H9 (cell line): ENCODE measurements at regions not wholly inside any gene's neighbourhood (a gene's known extent, or its start where the extent isn't known, plus 50 kb on each side); places are given as distances from the start of the nearest gene placed in this dataset.

ENCODE experiments used
- DNase-seq: peaks from one replicate; pipeline ENCODE4 v3.0.0-alpha.2; 2017
- H2AFZ ChIP-seq: one replicate; pipeline ENCODE4 v1.6.1; 2013; ENCODE audit warnings: mild to moderate bottlenecking, low read length, control low read depth, moderate library complexity
- H2AK5ac ChIP-seq: 2 replicates; pipeline ENCODE4 v1.6.1; 2013; ENCODE audit warnings: low read length, control low read depth, mixed read lengths; ENCODE audit not compliant: insufficient read length
- H2BK120ac ChIP-seq: one replicate; pipeline ENCODE4 v1.6.1; 2013; ENCODE audit warnings: low read depth, mild to moderate bottlenecking, low read length, control low read depth, inconsistent platforms; ENCODE audit not compliant: poor library complexity, severe bottlenecking
- H2BK12ac ChIP-seq: 2 replicates; pipeline ENCODE4 v1.6.1; 2013; ENCODE audit warnings: low read length, control low read depth, mixed read lengths, low read depth; ENCODE audit not compliant: insufficient read length
- H2BK15ac ChIP-seq: 2 replicates; pipeline ENCODE4 v1.6.1; 2013; ENCODE audit warnings: low read depth, low read length, control low read depth
- H2BK20ac ChIP-seq: one replicate; pipeline ENCODE4 v1.6.1; 2013; ENCODE audit warnings: low read depth, mild to moderate bottlenecking, low read length, control low read depth, inconsistent platforms; ENCODE audit not compliant: poor library complexity, severe bottlenecking
- H2BK5ac ChIP-seq: 2 replicates; pipeline ENCODE4 v1.6.1; 2013; ENCODE audit warnings: low read length, control low read depth, mixed read lengths; ENCODE audit not compliant: insufficient read length
- H3K14ac ChIP-seq: 2 replicates; pipeline ENCODE4 v1.6.1; 2013; ENCODE audit warnings: low read length, control low read depth; ENCODE audit not compliant: insufficient read depth
- H3K18ac ChIP-seq: 2 replicates; pipeline ENCODE4 v1.6.1; 2013; ENCODE audit warnings: low read depth, mild to moderate bottlenecking, mixed read lengths, low read length, control low read depth; ENCODE audit not compliant: insufficient read length
- H3K23ac ChIP-seq: 2 replicates; pipeline ENCODE4 v1.6.1; 2013; ENCODE audit warnings: low read length, control low read depth, mixed read lengths, low read depth; ENCODE audit not compliant: insufficient read length
- H3K23me2 ChIP-seq: 2 replicates; pipeline ENCODE4 v1.6.1; 2013; ENCODE audit warnings: low read depth, mild to moderate bottlenecking, mixed read lengths, low read length, control low read depth; ENCODE audit not compliant: insufficient read length, poor library complexity, severe bottlenecking
- H3K27ac ChIP-seq: 2 replicates; pipeline ENCODE4 v1.5.1; 2013; ENCODE audit warnings: low read length, control low read depth, mixed read lengths, low read depth; ENCODE audit not compliant: insufficient read length
- H3K27me3 ChIP-seq: 2 replicates; pipeline ENCODE4 v1.6.1; 2013; ENCODE audit warnings: low read length, control low read depth, inconsistent platforms; ENCODE audit not compliant: insufficient read depth
- H3K4ac ChIP-seq: 2 replicates; pipeline ENCODE4 v1.6.1; 2013; ENCODE audit warnings: low read depth, mild to moderate bottlenecking, control low read depth, inconsistent platforms, low read length, moderate library complexity
- H3K4me1 ChIP-seq: 2 replicates; pipeline ENCODE4 v1.6.1; 2013; ENCODE audit warnings: low read length, control low read depth, inconsistent platforms; ENCODE audit not compliant: insufficient read depth
- H3K4me2 ChIP-seq: 2 replicates; pipeline ENCODE4 v1.6.1; 2013; ENCODE audit warnings: low read length, control low read depth, mixed read lengths; ENCODE audit not compliant: insufficient read length, insufficient read depth
- H3K56ac ChIP-seq: 2 replicates; pipeline ENCODE4 v1.6.1; 2013; ENCODE audit warnings: low read depth, mild to moderate bottlenecking, mixed read lengths, low read length, control low read depth; ENCODE audit not compliant: insufficient read length
- H3K79me1 ChIP-seq: 2 replicates; pipeline ENCODE4 v1.6.1; 2013; ENCODE audit warnings: low read depth, mild to moderate bottlenecking, moderate library complexity, low read length, control low read depth, inconsistent platforms; ENCODE audit not compliant: insufficient read depth, poor library complexity, severe bottlenecking
- H3K79me2 ChIP-seq: 2 replicates; pipeline ENCODE4 v1.6.1; 2013; ENCODE audit warnings: low read length, control low read depth, inconsistent platforms; ENCODE audit not compliant: insufficient read depth
- H3K9ac ChIP-seq: 2 replicates; pipeline ENCODE4 v1.6.1; 2013; ENCODE audit warnings: low read length, control low read depth, mixed read lengths; ENCODE audit not compliant: insufficient read length; ENCODE audit errors: extremely low read depth
- H3K9me3 ChIP-seq: one replicate; pipeline ENCODE4 v1.6.1; 2013; ENCODE audit warnings: low read depth, low read length, inconsistent platforms; ENCODE audit not compliant: control insufficient read depth
- H3T11ph ChIP-seq: one replicate; pipeline ENCODE4 v1.6.1; 2013; ENCODE audit warnings: mild to moderate bottlenecking, low read length, control low read depth, inconsistent platforms
- H4K20me1 ChIP-seq: one replicate; pipeline ENCODE4 v1.6.1; 2013; ENCODE audit not compliant: control insufficient read depth, insufficient read length, insufficient read depth
- H4K5ac ChIP-seq: 2 replicates; pipeline ENCODE4 v1.6.1; 2013; ENCODE audit warnings: low read depth, mild to moderate bottlenecking, mixed read lengths, low read length, control low read depth; ENCODE audit not compliant: insufficient read length
- H4K8ac ChIP-seq: replicated peaks from 2 replicates; pipeline ENCODE4 v1.6.1; 2013; ENCODE audit warnings: low read length, control low read depth, mixed read lengths, low read depth; ENCODE audit not compliant: insufficient read length
- H4K91ac ChIP-seq: 2 replicates; pipeline ENCODE4 v1.6.1; 2013; ENCODE audit warnings: low read depth, mild to moderate bottlenecking, moderate library complexity, mixed read lengths, low read length, control low read depth; ENCODE audit not compliant: insufficient read length
- H3K27ac Mint-ChIP-seq, 3 experiments: 2 replicates in 2 of 3; 3 replicates in 1 of 3; pipeline ENCODE4 v1.8.0; 2020 to 2021; ENCODE audit warnings: mixed read lengths in 3 of 3, mild to moderate bottlenecking in 1 of 3, moderate library complexity in 1 of 3
- H3K27me3 Mint-ChIP-seq: 2 replicates; pipeline ENCODE4 v1.8.0; 2021; ENCODE audit warnings: low read depth, mild to moderate bottlenecking, moderate library complexity, mixed read lengths
- H3K36me3 Mint-ChIP-seq, 3 experiments: 2 replicates in 2 of 3; 3 replicates in 1 of 3; pipeline ENCODE4 v1.8.0; 2020 to 2021; ENCODE audit warnings: low read depth in 3 of 3, mixed read lengths in 3 of 3; ENCODE audit not compliant: insufficient read depth in 1 of 3
- H3K4me1 Mint-ChIP-seq, 2 experiments: 2 replicates each; pipeline ENCODE4 v1.8.0; 2020; ENCODE audit warnings: mixed read lengths in 2 of 2
- H3K4me3 Mint-ChIP-seq, 2 experiments: 2 replicates in 1 of 2; 3 replicates in 1 of 2; pipeline ENCODE4 v1.8.0; 2020 to 2021; ENCODE audit warnings: mild to moderate bottlenecking in 2 of 2, mixed read lengths in 2 of 2, moderate library complexity in 1 of 2
- H3K9me3 Mint-ChIP-seq, 2 experiments: 2 replicates in 1 of 2; 3 replicates in 1 of 2; pipeline ENCODE4 v1.8.0; 2020; ENCODE audit warnings: mild to moderate bottlenecking in 2 of 2, mixed read lengths in 2 of 2, moderate library complexity in 1 of 2
- CTCF ChIP-seq: fragments of 200-600 bp; sonication (generic); conservative IDR thresholded peaks from 3 replicates; pipeline ENCODE4 v1.8.0; 2021; ENCODE audit warnings: antibody characterized with exemption, mild to moderate bottlenecking
- WGBS: extraction: QIAGEN DNeasy Blood & Tissue Kit; methylation state at CpG from one replicate; pipeline ENCODE4 v1.1.7; 2013; ENCODE audit warnings: missing lambda C conversion rate, low lambda C conversion rate, mixed read lengths; ENCODE audit not compliant: insufficient read length; ENCODE audit errors: extremely low coverage; 5-methylcytosine and 5-hydroxymethylcytosine counted together

- Histone ChIP-seq H2BK20ac (no peak overlapping the region), H2BK120ac (no peak overlapping the region), H2BK5ac (no peak overlapping the region), H4K91ac (no peak overlapping the region), H2BK15ac (no peak overlapping the region), H2BK12ac (no peak overlapping the region), H3K79me1 (no peaks in the 10 kb centered on the region), H3K4ac (no peak overlapping the region), H3K18ac (no peak overlapping the region), H2AFZ (no peak overlapping the region), H3K4me2 (no peak overlapping the region), H3T11ph (no peak overlapping the region), H3K27ac (no peak overlapping the region), H3K56ac (no peak overlapping the region), H4K5ac (no peak overlapping the region), H4K8ac (no peak overlapping the region), H3K9ac (no peak overlapping the region), H3K4me1 (no peaks in the 10 kb centered on the region), H2AK5ac (no peak overlapping the region), H3K23ac (no peak overlapping the region), H3K27me3 (no peaks in the 10 kb centered on the region), H3K9me3 (no peaks in the 10 kb centered on the region), H3K23me2 (no peaks in the 10 kb centered on the region), H3K79me2 (no peaks in the 10 kb centered on the region), H4K20me1 (no peaks in the 10 kb centered on the region), H3K14ac (no peak overlapping the region)
- TF ChIP-seq CTCF, result no peak
- no CpG with 5 or more reads among the region's 3 CpGs for WGBS
- Mint-ChIP-seq H3K36me3 (peaks cover 0 to 5% (median 0%) of the 10 kb centered on the region in 3 experiments; a peak in 4 of 7 replicates), H3K9me3 (peaks cover 3 to 5% of the 10 kb centered on the region in 2 experiments; a peak in 3 of 5 replicates), H3K27me3 (no peaks in the 10 kb centered on the region), H3K4me1 (peaks cover 3% of the 10 kb centered on the region in 2 experiments; a peak in 1 of 4 replicates), H3K27ac (no peak overlapping the region; a peak in 1 of 7 replicates), H3K4me3 (no peak overlapping the region)
- DNase-seq, result no peak
Observed at GRCh38 chr4:28831867-28832266, 1888.3 kb upstream of the PCDH7 start.
